ENCODE measurements at regions not wholly inside any gene's neighbourhood (a gene's known extent, or its start where the extent isn't known, plus 50 kb on each side); places are given as distances from the start of the nearest gene placed in this dataset.

GRCh38 chr2:107364361-107364950 is 462.2 kb upstream of the RGPD4 start:
- FAIRE-seq (no peak), DNase-seq (ENCODE audit: low spot score) (no peak)

- DNase-seq (ENCODE audit: low spot score) (no peak), FAIRE-seq (no peak)
These were observed 452.4 kb upstream of the RGPD4 start for GRCh38 chr2:107374249-107374648.

GRCh38 chr2:107376909-107377308 is 449.8 kb upstream of the RGPD4 start:
- FAIRE-seq (no peak), DNase-seq (ENCODE audit: low spot score) (no peak)

- DNase-seq (ENCODE audit: low spot score): no peak
- FAIRE-seq: no peak
These were observed 445.8 kb upstream of the RGPD4 start for GRCh38 chr2:107380912-107381311.

- no peak for DNase-seq (ENCODE audit: low spot score)
- FAIRE-seq: no peak
These were observed 443.0 kb upstream of the RGPD4 start for GRCh38 chr2:107383691-107384090.

- DNase-seq (ENCODE audit: low spot score) (no peak), FAIRE-seq (no peak)
These were observed 442.3 kb upstream of the RGPD4 start for GRCh38 chr2:107384422-107384821.

GRCh38 chr2:107385921-107386320 is 440.8 kb upstream of the RGPD4 start:
- FAIRE-seq (no peak), DNase-seq (ENCODE audit: low spot score) (no peak)

GRCh38 chr2:107392241-107392704 is 434.4 kb upstream of the RGPD4 start:
- no peak for DNase-seq (ENCODE audit: low spot score)
- FAIRE-seq: no peak

- FAIRE-seq: no peak
- no peak for DNase-seq (ENCODE audit: low spot score)
These were observed 433.2 kb upstream of the RGPD4 start for GRCh38 chr2:107393516-107393915.

- no peak for FAIRE-seq
These were observed 428.0 kb upstream of the RGPD4 start for GRCh38 chr2:107398683-107399082.

GRCh38 chr2:107402330-107402729 is 424.4 kb upstream of the RGPD4 start:
- FAIRE-seq: no peak
- DNase-seq (ENCODE audit: low spot score): no peak

More at GRCh38 chr2:107398683-107399082, 428.0 kb upstream of the RGPD4 start:
- no peak for DNase-seq (ENCODE audit: low spot score)

GRCh38 chr2:107405261-107405660 is 421.4 kb upstream of the RGPD4 start:
- FAIRE-seq (no peak), DNase-seq (ENCODE audit: low spot score) (no peak)

- FAIRE-seq (no peak), DNase-seq (ENCODE audit: low spot score) (no peak)
These were observed 419.7 kb upstream of the RGPD4 start for GRCh38 chr2:107407017-107407416.

GRCh38 chr2:107407974-107408373 is 418.7 kb upstream of the RGPD4 start:
- no peak for FAIRE-seq
- DNase-seq (ENCODE audit: low spot score): no peak

GRCh38 chr2:107411267-107411666 is 415.4 kb upstream of the RGPD4 start:
- DNase-seq (ENCODE audit: low spot score) (no peak), FAIRE-seq (no peak)

GRCh38 chr2:107412209-107412904 is 414.3 kb upstream of the RGPD4 start:
- DNase-seq (ENCODE audit: low spot score) (no peak), FAIRE-seq (no peak)

- FAIRE-seq (peak; percentile 50), DNase-seq (ENCODE audit: low spot score) (no peak)
These were observed 413.7 kb upstream of the RGPD4 start for GRCh38 chr2:107412981-107413380.

- FAIRE-seq: no peak
- peak; percentile 25 for DNase-seq (ENCODE audit: low spot score)
These were observed 412.3 kb upstream of the RGPD4 start for GRCh38 chr2:107414376-107414775.

- DNase-seq (ENCODE audit: low spot score) (no peak), FAIRE-seq (no peak)
These were observed 408.0 kb upstream of the RGPD4 start for GRCh38 chr2:107418708-107419107.

- DNase-seq (ENCODE audit: low spot score) (no peak), FAIRE-seq (no peak)
These were observed 407.5 kb upstream of the RGPD4 start for GRCh38 chr2:107419191-107419590.

- no peak for DNase-seq (ENCODE audit: low spot score)
- no peak for FAIRE-seq
These were observed 397.9 kb upstream of the RGPD4 start for GRCh38 chr2:107428781-107429180.

GRCh38 chr2:107430006-107430405 is 396.7 kb upstream of the RGPD4 start:
- FAIRE-seq (no peak), DNase-seq (ENCODE audit: low spot score) (no peak)

GRCh38 chr2:107430596-107431266 is 396.0 kb upstream of the RGPD4 start:
- FAIRE-seq: no peak
- DNase-seq (ENCODE audit: low spot score): no peak
